GM15510 (cell line): ENCODE measurements at regions not wholly inside any gene's neighbourhood (a gene's known extent, or its start where the extent isn't known, plus 50 kb on each side); places are given as distances from the start of the nearest gene placed in this dataset.

Source experiments
- POLR2A ChIP-seq: IDR thresholded peaks from 3 replicates; pipeline ENCODE4 v1.6.1; 2011; ENCODE audit warnings: borderline replicate concordance; ENCODE audit not compliant: insufficient read length; ENCODE audit errors: extremely low read depth

GRCh38 chr16:86090461-86091170 lies 191.7 kb downstream of the IRF8 start:
- no peak for TF ChIP-seq POLR2A

GRCh38 chr16:86091976-86092375 lies 193.0 kb downstream of the IRF8 start:
- TF ChIP-seq POLR2A: no peak

GRCh38 chr16:86092586-86093480 lies 193.9 kb downstream of the IRF8 start:
- no peak for TF ChIP-seq POLR2A

- TF ChIP-seq POLR2A: no peak
Observed at GRCh38 chr16:86093801-86094750, 195.1 kb downstream of the IRF8 start.

GRCh38 chr16:86095131-86095752 lies 196.3 kb downstream of the IRF8 start:
- no peak for TF ChIP-seq POLR2A

- no peak for TF ChIP-seq POLR2A
Observed at GRCh38 chr16:86095906-86096485, 197.0 kb downstream of the IRF8 start.

GRCh38 chr16:86096850-86097249 lies 197.9 kb downstream of the IRF8 start:
- no peak for TF ChIP-seq POLR2A

- no peak for TF ChIP-seq POLR2A
Observed at GRCh38 chr16:86099326-86099725, 200.4 kb downstream of the IRF8 start.

- TF ChIP-seq POLR2A: no peak
Observed at GRCh38 chr16:86100205-86101136, 201.5 kb downstream of the IRF8 start.

- no peak for TF ChIP-seq POLR2A
Observed at GRCh38 chr16:86101137-86101896, 202.4 kb downstream of the IRF8 start.

- TF ChIP-seq POLR2A: no peak
Observed at GRCh38 chr16:86101897-86102157, 202.9 kb downstream of the IRF8 start.

GRCh38 chr16:86103320-86103719 lies 204.4 kb downstream of the IRF8 start:
- no peak for TF ChIP-seq POLR2A
